NCI-H510A treated with DMSO at 0.1 percent for 48 hours (cell line): ENCODE measurements at regions not wholly inside any gene's neighbourhood (a gene's known extent, or its start where the extent isn't known, plus 50 kb on each side); places are given as distances from the start of the nearest gene placed in this dataset.
"Not testable (repeated sequence)": the region's sequence is repeated elsewhere in the genome, so short reads cannot be mapped to it uniquely, and the experiment has no call there.

Experiments
- DNase-seq: peaks from one replicate; lab custom pipeline; 2025; lab: John Stamatoyannopoulos, UW

DNA sequence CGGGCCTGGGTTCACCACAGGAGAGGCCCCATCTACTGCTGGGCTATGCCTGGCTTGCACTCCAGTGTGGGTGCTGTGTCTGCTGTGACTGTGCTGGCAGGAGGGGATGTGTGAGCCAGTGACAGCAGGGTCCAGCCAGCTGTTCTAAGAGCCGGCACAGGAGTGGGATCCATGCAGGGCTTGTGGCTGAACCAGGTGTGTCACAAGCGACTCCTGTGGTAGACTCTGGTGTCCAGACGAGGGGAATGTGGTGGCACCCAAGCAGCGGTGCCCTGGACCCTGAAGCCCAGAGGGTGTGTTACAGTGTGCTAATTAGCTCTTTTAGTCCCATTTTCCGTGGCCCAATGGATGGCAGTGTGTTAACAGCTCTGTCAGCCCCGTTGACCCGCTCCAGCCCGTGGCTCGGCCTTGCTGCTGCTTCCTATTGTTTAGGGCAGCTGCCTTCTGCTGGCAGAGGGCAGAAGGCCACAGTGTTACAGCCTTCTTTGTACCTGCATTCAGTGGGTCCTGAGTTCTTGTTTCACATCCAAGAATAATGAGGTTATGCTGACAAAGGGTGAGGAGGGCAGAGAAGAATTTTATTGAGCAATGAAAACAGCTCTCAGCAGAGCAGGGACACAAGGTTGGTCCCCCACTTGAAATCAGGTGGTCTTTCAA is 78.5 kb upstream of the RNU6-1 start:
- DNase-seq = no peak

DNA sequence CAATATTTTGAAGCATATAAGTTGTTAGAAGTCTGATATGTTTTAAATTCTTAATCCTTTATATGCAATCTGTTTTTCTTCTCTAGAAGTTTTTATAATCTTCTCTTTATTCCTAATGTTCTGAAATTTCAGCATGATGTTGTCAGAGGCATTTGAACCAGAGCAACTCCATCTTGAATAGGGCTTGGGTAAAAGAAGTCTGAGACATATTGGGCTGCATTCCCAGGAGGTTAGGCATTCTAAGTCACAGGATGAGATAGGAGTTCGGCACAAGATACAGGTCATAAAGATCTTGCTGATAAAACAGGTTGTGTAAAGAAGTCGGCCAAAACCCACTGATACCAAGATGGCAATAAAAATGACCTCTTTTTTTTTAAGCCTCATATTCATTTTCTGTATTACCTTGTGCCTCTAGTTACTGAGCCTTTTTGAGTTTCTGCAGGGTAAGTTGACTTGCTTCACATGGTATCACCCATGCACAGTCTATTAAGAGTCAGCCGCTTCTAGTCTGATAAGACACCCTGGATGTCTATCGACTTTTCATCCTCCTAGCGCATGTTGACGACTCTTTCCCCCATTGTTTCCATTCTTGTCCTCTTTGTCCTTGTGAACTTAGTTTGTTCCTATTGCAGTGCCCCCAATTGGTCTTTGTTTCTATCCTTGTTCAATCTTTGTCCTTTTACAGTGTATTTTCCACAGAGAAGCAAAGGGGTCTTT is 80.8 kb upstream of the RNU6-1 start:
- DNase-seq = no peak

DNA sequence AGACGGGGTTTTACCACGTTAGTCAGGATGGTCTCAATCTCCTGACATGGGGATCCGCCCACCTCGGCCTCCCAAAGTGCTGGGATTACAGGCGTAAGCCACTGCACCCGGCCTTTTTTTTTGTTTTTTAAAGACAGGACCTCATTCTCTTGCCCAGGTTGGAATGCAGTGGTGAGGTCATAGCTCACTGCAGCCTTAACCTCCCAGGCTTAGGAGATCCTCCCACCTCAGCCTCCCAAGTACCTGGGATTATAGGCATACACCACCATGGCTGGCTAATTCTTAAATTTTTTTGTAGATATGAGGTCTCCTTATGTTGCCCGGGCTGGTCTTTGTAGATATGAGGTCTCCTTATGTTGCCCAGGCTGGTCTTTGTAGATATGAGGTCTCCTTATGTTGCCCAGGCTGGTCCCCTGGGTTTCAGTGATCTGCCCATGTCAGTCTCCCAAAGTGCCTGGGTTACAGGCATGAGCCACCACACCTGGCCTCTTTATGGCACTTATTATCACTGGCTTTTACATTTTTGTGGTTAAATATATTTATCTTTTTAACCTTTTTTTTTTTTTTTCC is 82.3 kb upstream of the RNU6-1 start:
- no peak for DNase-seq

DNA sequence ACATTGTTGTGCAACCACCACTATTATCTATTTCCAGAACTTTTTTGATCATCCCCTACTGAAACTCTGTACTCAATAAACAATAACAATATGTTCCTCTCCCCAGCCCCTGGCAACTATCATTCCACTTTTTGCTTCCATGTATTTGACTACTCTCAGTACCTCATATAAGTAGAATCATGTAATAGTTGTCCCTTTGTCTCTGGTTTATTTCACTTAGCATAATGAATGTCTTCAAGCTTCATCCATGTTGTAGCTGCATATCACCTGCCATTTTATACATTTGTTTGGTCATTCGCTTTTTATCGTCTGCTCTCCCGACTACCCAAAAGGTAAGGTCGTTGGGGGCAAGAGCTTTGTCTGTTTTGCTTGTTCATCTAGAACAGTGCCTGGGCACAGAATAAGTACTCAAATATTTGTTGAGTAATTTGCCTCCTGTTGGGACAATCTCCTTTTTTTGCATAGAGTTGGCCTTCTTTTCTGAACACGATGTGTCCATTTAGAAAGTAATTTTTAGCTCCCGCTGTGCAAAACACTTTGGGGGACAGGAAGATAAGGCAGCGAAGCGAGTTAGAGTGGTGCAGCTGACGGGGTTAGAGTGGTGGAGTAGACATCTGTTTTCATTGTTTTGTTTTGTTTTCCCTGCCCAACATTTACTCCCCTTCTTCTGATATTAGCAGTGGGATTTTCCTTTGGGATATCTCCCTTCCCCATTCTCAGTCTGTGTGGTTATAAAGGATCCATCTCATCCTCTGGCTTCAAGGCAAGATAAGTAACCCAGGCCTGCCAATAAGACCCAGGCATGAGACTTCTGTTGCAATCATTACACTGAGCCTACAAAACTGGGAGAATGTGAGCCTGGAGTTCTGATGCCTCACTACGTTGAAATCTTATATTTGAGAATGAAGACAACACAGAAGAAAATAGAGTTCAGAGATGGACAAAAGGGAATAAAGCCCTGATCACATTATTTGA is 83.4 kb upstream of the RNU6-1 start:
- peak; percentile 45 for DNase-seq

DNA sequence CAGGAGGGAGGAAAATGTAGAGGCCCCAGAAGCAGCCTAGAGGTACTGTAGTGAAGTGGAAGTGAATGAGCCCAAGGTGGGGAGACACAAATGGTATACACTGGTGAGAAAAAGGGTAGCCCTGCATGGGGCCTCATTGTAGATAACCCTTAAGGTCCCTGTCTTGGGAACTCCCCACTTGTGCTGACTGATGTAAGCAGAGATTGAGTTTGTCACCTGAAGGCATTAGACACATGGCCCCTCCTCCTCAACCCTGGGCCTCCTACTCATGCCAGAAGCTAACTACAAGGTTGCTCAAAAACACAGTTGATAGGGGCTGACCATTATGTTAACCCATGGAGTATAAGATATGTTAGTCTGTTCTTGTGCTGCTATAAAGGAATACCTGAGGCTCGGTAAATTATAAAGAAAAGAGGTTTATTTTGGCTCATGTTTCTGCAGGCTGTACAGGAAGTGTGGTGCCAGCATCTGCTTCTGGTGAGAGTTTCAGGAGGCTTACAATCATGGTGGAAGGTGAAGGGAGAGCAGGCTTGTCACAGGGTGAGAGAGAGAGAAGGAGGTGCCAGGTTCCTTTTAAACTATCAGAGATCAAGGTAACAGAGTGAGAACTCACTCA is 84.6 kb upstream of the RNU6-1 start:
- DNase-seq = no peak

DNA sequence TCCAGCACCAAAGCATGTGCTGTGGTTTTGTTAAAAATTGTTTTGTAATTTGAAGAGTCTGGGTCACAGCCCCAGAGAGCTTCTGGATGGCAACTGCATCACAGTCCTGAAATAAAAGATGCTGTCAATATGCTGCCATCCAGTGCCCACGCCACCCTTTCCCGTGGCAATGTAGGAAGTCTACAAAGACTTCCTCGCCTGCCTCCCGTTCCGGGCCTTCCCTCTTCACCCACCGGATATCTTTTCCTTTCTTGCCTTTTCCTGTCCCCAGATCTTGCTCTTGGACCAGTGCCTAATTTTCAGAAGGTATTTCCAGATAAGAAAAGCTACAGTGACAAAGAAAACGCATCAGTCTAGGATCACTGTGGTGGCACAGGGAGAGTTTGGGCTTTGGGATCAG is 85.3 kb upstream of the RNU6-1 start:
- DNase-seq = no peak

DNA sequence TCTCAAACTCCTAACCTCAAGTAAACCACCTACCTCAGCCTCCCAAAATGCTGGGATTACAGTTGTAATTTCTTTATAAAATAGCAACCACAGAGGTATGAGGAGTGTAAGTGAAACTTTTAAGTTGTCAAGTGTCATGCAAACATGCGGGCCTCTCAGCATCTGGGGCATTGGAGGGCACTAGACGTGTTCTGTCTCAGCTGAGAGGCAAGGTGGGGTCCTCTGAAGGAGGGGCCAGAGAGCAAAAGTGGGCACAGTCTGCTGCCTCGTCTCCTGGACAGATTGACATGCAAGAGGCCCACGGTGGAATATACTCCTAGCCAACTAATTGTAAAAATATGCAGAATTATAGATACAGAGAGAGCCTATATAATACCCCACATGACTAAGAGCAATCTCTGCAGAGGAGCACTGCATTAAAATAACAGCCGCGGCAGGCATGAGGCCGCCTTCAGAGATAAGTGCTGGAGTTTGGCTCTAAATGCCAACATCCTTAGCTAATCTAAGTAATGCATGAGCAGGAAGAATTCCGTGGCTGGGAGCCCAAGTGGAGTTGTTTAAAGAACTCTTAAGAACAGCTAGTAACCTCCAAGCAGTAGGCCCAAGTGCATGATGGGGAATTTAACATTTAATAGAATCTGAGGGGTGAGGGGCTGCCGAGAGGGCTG is 87.8 kb upstream of the RNU6-1 start:
- DNase-seq = no peak

DNA sequence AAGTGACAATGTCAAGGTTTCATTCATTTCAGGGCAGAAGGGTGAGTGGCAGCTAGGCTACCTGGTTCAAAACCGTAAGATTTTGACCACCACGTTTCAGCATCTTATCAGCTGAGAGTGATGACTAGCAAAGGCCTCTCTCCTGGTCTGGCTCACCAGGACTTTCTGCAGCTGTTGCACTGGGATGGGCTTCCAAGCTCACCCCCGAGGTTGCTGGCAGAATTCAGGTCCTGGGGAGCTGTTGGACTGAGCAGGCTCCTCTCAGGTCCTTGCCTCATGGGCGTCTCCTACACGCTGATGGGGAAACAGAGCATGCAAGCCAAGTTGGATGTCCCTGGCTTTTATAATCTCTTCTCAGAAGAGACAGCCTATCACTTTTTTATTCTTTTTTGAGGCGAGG is 88.8 kb upstream of the RNU6-1 start:
- no peak for DNase-seq

DNA sequence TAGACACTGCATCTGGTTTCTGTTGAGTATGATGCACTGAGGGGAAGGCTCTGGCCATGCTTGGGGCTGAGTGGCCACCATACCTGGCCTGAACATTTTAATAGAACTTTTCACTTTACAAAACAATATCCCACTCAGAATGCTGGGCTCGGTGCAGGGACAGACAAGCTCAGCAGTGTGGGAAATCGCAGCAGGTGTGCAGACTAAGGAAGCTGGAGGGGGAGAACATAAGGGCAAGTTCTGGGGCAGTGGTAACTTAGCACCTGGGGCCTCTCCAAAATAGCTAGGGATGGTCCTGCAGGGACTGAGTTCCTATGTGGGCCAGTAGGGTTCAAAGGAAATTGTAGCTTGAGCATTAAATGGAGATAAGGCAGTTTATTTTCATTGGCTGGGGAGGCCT is 90.9 kb upstream of the RNU6-1 start:
- DNase-seq = no peak

DNA sequence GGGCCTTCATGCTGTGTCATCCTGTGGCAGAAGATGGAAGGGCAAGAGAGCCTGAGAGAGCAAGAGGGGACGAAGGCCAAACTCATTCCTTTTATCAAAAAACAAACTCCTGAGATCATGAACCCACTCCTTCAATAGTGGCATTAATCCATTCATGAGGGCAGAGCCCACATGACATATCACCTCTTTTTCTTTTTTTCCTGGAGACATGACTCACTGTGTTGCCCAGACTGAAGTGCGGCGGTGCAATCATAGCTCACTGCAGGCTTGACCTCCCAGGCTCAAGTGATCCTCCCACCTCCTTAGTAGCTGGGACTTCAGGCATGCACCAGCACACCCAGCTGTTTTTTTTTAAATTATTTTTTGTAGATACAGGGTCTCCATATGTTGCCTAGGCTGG is 92.0 kb upstream of the RNU6-1 start:
- no peak for DNase-seq

DNA sequence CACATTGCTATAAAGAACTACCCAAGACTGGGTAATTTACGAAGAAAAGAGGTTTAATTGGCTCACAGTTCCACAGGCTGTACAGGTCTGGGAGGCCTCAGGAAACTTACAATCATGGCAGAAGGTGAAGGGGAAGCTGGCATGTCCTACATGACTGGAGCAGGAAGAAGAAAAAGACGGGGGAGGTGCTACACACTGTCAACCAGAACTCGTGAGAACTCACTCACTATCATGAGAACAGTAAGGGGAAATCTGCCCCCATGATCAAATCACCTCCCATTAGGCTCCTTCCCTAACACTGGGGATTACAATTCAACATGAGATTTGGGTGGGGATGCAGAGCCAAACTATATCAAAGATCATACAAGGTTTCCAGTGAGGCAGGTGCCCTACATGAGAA is 94.3 kb upstream of the RNU6-1 start:
- DNase-seq = not testable (repeated sequence)

DNA sequence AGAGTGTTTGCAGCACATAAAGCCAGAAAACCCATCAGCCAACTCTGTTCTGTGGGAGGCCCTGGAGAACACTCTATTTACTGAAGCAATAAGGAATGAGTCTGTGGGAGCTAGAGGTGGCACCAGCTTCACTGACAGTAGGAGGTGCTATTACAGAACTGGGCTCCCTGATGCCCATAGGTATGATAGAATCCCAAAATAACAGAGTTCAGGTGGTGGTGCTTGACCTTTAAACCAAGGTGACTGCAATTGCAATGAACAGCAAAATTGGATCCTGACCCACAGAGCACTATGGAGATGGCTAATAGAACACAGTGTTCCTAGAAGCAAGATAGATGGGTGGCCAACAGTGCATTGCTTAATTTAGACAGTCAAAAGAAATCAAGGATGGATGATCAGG is 95.4 kb upstream of the RNU6-1 start:
- no peak for DNase-seq

DNA sequence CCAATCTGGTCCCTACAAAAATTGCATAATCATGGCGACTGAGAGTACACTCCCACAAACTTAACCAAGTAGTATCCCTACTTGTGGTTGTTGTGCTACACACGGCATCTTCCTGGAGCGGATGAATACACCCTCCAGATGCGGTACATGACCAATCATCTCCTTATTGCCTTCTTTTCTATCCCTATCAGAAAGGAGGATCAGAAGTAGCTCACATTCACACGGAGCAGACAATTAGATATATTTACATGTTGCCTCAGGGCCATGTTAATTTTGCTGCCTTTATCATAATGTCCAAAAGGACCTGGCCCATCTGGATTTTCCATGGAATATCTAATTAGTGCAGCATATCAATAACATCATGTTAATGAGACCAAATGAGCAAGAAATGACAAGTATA is 96.4 kb upstream of the RNU6-1 start:
- DNase-seq = no peak

DNA sequence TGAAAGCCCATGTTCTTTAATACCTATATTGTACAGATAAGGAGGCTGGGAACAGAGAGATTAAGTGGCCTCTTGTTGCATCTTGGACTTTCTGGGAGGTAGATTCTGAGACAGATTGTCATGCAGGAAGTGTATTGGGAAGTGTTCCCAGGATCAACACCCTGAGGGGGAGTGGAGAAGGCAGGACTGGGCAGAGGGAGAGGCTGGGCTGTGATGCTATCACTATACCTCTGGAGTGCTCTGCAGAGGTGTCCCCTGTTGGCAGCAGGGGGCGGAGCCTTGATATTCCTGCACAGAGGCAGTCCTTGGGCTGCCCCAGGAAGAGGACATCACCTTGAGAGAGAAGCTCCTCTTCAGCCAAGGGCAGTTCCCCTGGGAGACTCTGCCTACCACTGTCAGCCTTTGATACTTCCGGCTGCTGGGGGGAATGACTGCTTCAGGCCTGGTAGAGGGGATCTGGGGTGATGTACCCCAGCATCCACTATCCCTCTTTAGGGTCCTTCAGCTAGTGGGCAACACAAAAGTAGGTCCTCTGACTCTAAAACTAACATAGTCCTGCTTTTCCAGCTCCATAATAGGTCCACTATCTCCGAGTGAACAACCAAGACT is 97.4 kb upstream of the RNU6-1 start:
- no peak for DNase-seq

DNA sequence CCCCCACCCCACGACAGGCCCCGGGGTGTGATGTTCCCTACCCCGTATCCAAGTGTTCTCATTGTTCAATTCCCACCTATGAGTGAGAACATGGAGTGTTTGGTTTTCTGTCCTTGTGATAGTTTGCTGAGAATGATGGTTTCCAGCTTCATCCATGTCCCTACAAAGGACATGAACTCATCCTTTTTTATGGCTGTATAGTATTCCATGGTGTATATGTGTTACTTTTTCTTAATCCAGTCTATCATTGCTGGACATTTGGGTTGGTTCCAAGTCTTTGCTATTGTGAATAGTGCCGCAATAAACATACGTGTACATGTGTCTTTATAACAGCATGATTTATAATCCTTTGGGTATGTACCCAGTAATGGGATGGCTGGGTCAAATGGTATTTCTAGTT is 99.3 kb upstream of the RNU6-1 start:
- not testable (repeated sequence) for DNase-seq

DNA sequence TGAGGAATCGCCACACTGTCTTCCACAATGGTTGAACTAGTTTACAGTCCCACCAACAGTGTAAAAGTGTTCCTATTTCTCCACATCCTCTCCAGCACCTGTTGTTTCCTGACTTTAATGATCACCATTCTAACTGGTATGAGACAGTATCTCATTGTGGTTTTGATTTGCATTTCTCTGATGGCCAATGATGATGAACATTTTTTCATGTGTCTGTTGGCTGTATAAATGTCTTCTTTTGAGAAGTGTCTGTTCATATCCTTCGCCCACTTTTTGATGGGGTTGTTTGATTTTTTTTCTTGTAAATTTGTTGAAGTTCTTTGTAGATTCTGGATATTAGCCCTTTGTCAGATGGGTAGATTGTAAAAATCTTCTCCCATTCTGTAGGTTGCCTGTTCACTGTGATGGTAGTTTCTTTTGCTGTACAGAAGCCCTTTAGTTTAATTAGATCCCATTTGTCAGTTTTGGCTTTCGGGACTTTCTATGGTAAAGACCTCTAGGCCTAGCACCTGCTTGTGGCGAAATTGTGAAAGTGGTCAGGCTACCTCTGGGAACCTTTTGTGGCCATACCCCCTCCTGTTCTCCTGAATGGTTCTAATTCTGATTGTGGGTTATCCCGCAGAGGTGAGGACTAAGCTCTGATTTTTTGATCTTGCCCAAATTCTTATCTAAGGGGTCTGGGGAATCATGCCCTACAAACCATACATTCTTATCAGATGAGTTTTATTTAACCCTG is 99.9 kb upstream of the RNU6-1 start:
- not testable (repeated sequence) for DNase-seq

DNA sequence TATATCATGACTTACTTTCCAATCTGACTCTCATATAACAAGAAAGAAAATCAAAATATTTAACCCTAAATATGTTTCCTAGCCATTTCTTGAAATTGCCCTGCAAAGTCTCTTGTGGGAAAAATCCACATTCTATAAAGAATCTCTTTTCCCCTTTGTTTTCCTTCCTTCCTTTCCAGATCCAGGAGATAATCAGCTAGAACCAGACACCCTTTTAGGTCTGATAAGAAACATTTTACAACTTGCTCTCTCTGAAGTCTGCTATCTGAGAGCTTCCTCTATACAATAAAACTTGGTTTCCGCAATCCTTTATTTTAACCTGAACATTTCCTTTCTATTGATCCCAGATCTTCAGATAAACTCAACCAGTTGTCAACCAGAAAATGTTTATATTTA is 100.5 kb upstream of the RNU6-1 start:
- no peak for DNase-seq

DNA sequence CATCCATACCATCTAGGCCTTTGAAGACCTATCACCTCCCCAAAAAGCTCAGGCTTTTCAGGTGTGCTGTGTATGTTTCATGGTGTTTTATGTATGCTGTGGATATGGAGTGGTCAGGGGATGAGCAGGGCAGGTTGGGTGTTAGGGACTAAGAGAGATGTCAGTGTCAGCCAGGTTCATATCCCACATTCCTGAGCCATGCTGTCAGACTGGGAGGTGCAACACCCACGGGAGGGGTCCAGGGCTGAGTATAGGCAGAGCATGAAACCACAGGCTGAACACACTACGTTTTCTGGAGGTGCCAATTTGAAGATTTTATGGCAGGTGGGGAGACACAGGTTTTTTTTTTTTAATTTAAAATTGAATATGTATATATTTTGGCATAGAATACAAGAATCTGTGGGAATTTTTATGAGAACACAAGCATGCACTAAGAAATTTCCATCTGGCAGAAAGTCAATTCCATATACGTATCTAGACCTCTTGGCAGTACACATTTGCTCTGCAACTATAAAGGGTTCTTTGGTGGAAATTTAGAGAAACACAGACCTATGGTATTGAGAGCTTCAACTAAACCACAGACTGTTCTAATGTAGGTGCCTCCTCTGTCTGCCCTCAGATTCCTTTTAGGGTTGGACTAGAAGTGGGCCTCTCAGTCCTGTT is 101.9 kb upstream of the RNU6-1 start:
- no peak for DNase-seq

DNA sequence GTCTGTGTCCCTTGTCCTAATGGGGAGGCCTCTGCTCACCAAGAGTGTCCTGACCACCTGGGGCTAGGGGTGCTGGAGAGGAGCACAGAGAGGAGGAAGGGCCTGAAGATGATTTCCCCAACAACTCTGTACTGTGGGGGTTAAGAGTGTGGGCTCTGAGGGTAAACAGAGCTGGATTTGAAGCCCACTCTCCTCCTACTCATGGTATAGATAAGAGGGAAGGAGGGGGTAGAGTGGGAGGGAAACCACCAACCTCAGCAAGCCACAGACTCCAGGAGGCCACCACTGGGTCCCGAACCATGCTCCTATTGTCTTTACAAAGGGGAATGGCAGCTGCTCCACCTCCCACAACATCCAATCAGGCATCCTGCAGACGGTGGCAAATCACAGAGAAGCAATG is 103.6 kb upstream of the RNU6-1 start:
- DNase-seq = no peak
